Testis (tissue), 2 donors: ENCODE measurements at regions not wholly inside any gene's neighbourhood (a gene's known extent, or its start where the extent isn't known, plus 50 kb on each side); places are given as distances from the start of the nearest gene placed in this dataset.

Experiments
- DNase-seq: peaks from one replicate; pipeline ENCODE4 v3.0.0-alpha.2; 2019
- H3K27ac ChIP-seq, 2 donors: fragments of 200-600 bp; sonication (generic); one replicate each; pipeline ENCODE4 v1.5.1; 2019
- H3K27me3 ChIP-seq: fragments of 200-600 bp; sonication (generic); one replicate; pipeline ENCODE4 v1.5.1; 2019
- H3K36me3 ChIP-seq: fragments of 200-600 bp; sonication (generic); one replicate; pipeline ENCODE4 v1.5.1; 2017; ENCODE audit warnings: low read depth; ENCODE audit errors: missing control alignments
- H3K4me1 ChIP-seq: fragments of 200-600 bp; sonication (generic); one replicate; pipeline ENCODE4 v1.5.1; 2019
- H3K4me3 ChIP-seq, 2 donors: fragments of 200-600 bp; sonication (generic); one replicate each; pipeline ENCODE4 v1.5.1; 2017 to 2019
- H3K9me3 ChIP-seq: fragments of 200-600 bp; sonication (generic); one replicate; pipeline ENCODE4 v1.5.1; 2017
- POLR2A ChIP-seq: fragments of 450-650 bp; IDR thresholded peaks from one replicate; pipeline ENCODE4 v1.6.1; 2017; ENCODE audit warnings: antibody characterized with exemption, mild to moderate bottlenecking, moderate library complexity
- WGBS, 2 donors: methylation state at CpG; one replicate each; pipeline ENCODE4 v1.1.5; 2018; 5-methylcytosine and 5-hydroxymethylcytosine counted together
- intact Hi-C: fragments of 100-400 bp; cut with DNase I; formaldehyde crosslinking; loops from one replicate; pipeline ENCODE4 v1.15.1; 2023; ENCODE audit warnings: low total_unique reads
- TF ChIP-seq, protein P1 (sequence below), 3 experiments: fragments of 450-650 bp in 2 of 3; fragments of 200-600 bp in 1 of 3; sonication (generic) in 1 of 3; IDR thresholded peaks; one replicate each; pipeline ENCODE4 v1.5.1; 2016 to 2019; ENCODE audit warnings: antibody characterized with exemption in 3 of 3, mild to moderate bottlenecking in 2 of 3, moderate library complexity in 1 of 3

DNA sequence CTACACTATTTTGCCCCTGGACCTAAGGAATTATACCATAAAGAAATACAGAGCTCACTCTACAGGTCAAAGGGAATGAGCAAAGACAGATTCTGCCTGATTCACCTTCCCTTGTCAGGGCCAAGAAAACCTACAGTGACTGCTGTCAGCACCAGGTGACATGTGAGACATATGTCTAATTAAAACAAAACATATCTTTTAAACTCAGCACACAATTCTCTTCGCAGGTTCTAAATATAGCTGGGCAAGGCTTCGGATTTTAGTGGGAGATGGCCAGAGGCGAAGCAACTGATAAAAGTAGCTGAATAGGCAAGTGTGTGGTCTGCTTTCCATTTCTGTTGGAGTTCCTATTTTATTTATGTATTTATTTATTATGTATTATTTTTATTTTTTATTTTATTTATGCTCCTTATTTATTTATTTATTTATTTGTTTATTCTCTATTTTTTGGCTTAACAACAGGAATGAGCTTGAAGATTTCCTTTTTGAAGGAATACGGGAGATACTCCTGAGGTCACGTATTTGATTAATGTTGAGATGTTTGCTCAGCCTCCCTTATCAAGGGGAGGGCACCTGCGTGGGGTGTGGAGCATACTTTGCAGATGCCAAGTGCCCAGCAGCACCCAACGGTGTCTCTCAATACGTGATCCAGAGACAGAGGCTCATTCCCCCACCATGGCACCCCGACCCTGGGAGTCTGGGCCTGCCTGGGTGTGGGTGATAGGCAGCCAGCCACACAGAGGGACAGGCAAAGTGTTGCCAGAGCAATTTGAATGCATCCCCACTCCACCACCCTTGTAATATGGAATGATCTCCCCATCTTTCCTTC is 141.8 kb downstream of the RNF152 start:
- intact Hi-C loops: no loop called here
- 62 to 69% methylated on average over 6 to 9 of the region's 9 CpGs for WGBS, 2 donors
- no peaks in the 10 kb centered on the region for H3K27me3 ChIP-seq
- H3K36me3 ChIP-seq: no peaks in the 10 kb centered on the region
- H3K4me1 ChIP-seq: peaks cover 6% of the 10 kb centered on the region
- H3K27ac ChIP-seq: no peak overlapping the region
- H3K9me3 ChIP-seq: no peaks in the 10 kb centered on the region
- TF ChIP-seq, protein P1, sequence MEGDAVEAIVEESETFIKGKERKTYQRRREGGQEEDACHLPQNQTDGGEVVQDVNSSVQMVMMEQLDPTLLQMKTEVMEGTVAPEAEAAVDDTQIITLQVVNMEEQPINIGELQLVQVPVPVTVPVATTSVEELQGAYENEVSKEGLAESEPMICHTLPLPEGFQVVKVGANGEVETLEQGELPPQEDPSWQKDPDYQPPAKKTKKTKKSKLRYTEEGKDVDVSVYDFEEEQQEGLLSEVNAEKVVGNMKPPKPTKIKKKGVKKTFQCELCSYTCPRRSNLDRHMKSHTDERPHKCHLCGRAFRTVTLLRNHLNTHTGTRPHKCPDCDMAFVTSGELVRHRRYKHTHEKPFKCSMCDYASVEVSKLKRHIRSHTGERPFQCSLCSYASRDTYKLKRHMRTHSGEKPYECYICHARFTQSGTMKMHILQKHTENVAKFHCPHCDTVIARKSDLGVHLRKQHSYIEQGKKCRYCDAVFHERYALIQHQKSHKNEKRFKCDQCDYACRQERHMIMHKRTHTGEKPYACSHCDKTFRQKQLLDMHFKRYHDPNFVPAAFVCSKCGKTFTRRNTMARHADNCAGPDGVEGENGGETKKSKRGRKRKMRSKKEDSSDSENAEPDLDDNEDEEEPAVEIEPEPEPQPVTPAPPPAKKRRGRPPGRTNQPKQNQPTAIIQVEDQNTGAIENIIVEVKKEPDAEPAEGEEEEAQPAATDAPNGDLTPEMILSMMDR (IDR thresholded peaks at IDR 0.05): no peak
- TF ChIP-seq POLR2A: no peak
- H3K4me3 ChIP-seq: no peak overlapping the region
- DNase-seq: peak; percentile 28

DNA sequence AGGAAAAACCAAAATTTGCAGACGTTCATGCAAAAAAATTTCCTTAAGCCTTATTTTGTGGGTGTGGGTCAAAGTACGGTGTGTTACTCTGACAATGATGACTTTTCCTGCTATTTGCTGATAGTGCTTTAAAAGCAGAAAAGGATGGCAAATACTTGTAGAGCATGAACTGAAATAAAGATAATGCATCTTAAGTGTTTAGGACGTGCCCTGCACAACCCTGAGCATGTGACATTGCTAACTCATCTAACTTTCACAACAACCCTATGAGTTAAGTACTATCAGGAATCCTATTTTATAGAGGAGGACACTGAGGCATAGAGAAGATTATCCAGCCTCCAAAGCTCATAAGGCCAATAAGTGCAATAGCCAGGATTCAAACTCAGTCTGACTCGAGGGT is 143.3 kb downstream of the RNF152 start:
- Histone ChIP-seq H3K4me1 (peaks cover 6% of the 10 kb centered on the region), H3K4me3 (no peak overlapping the region), H3K27ac (no peak overlapping the region), H3K36me3 (no peaks in the 10 kb centered on the region), H3K9me3 (no peaks in the 10 kb centered on the region), H3K27me3 (no peaks in the 10 kb centered on the region)
- TF ChIP-seq POLR2A: no peak
- TF ChIP-seq, protein P1 (IDR thresholded peaks at IDR 0.05): no peak
- no peak for DNase-seq
- intact Hi-C loops: no loop called here
- WGBS, 2 donors: 53 to 60% methylated on average over 4 of the region's 4 CpGs

DNA sequence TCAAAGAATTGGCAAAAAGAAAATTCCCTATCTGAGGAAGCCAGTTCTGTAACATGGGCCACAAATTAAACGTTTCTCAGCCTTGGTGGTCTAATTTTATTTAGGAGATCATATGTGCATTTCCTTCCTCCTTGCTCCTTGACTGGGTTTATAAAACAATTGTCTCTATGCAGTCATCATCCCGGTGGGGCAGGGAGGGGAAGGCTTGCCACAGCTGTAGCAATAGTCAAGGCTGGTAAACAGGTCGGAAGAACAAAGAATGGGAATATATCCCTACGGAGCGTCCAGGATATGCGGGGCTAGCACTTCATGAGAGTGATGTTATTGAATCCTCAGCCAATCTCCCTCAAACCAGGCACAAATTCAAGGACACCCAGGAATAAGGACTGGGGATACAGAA is 143.8 kb downstream of the RNF152 start:
- Histone ChIP-seq H3K36me3 (no peaks in the 10 kb centered on the region), H3K27me3 (no peaks in the 10 kb centered on the region), H3K4me3 (no peak overlapping the region), H3K9me3 (no peaks in the 10 kb centered on the region), H3K4me1 (peaks cover 8% of the 10 kb centered on the region), H3K27ac (peak overlapping the region in 1 of 2 donors; percentile 75)
- TF ChIP-seq, protein P1 (IDR thresholded peaks at IDR 0.05): no peak
- no peak for TF ChIP-seq POLR2A
- intact Hi-C loops: no loop called here
- DNase-seq: no peak
- WGBS, 2 donors: 15 to 44% methylated on average over 6 of the region's 6 CpGs

DNA sequence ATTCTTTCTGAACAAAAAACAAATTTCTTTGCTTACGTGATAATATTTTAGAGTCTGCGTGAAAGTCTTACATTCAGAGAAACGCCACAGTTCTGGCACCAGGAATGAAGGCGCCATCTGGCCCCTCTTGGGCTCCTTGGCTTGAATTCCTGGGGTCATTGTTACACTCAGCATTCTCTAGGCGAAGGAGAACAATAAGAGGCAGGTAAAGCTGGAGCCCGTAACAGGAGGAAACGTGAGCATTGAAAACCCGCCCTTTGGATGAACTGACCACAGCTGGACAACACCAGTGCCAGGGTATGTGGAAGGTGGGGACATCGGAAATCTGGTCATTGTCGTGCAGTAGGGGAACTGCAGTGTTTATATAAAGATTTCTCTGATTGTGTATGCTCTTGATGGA is 144.8 kb downstream of the RNF152 start:
- DNase-seq: no peak
- intact Hi-C loops: no loop called here
- Histone ChIP-seq H3K4me3 (no peak overlapping the region), H3K36me3 (no peaks in the 10 kb centered on the region), H3K9me3 (no peaks in the 10 kb centered on the region), H3K27ac (peak overlapping the region; percentile 48 to 75), H3K4me1 (peaks cover 14% of the 10 kb centered on the region), H3K27me3 (no peaks in the 10 kb centered on the region)
- TF ChIP-seq, protein P1 (IDR thresholded peaks at IDR 0.05): no peak
- WGBS, 2 donors: 62 to 63% methylated on average over 10 of the region's 10 CpGs
